DND-41 (cell line): ENCODE measurements at regions not wholly inside any gene's neighbourhood (a gene's known extent, or its start where the extent isn't known, plus 50 kb on each side); places are given as distances from the start of the nearest gene placed in this dataset.

Experiments used
- ATAC-seq: fragments of 200-7000 bp; cut with Tn5 transposase; 3 replicates; pipeline ENCODE4 v1.9.1; 2021; ENCODE audit warnings: low read depth; ENCODE audit not compliant: insufficient read depth
- DNase-seq: peaks from one replicate; pipeline ENCODE4 v3.0.0-alpha.2; 2020
- H2AFZ ChIP-seq: 2 replicates; pipeline ENCODE4 v1.6.0; 2012; ENCODE audit warnings: low read depth, low read length
- H3K27ac ChIP-seq: 2 replicates; pipeline ENCODE4 v1.5.1; 2012; ENCODE audit warnings: low read length, inconsistent platforms
- H3K27me3 ChIP-seq: fragments of 200-600 bp; sonication (generic); 2 replicates; pipeline ENCODE4 v1.6.0; 2012; ENCODE audit warnings: low read length, mild to moderate bottlenecking, inconsistent platforms; ENCODE audit not compliant: insufficient read depth, poor library complexity
- H3K36me3 ChIP-seq: 2 replicates; pipeline ENCODE4 v1.5.1; 2012; ENCODE audit warnings: low read length, inconsistent platforms; ENCODE audit not compliant: insufficient read depth
- H3K4me1 ChIP-seq: 2 replicates; pipeline ENCODE4 v1.5.1; 2012; ENCODE audit warnings: mild to moderate bottlenecking, low read length; ENCODE audit not compliant: insufficient read depth
- H3K4me2 ChIP-seq: 2 replicates; pipeline ENCODE4 v1.6.0; 2012; ENCODE audit warnings: mild to moderate bottlenecking, moderate library complexity, low read length, inconsistent platforms; ENCODE audit not compliant: insufficient read depth
- H3K4me3 ChIP-seq, 2 experiments: fragments of 200-600 bp in 1 of 2; shearing (Covaris generic) in 1 of 2; 2 replicates each; pipeline ENCODE4 v1.5.1; 2012 to 2016; ENCODE audit warnings: inconsistent platforms in 2 of 2, low read length in 2 of 2, mild to moderate bottlenecking in 2 of 2, low read depth in 1 of 2, moderate library complexity in 1 of 2
- H3K79me2 ChIP-seq: 2 replicates; pipeline ENCODE4 v1.6.0; 2012; ENCODE audit warnings: low read length, inconsistent platforms; ENCODE audit not compliant: insufficient read depth
- H3K9ac ChIP-seq: 2 replicates; pipeline ENCODE4 v1.6.0; 2012; ENCODE audit warnings: low read depth, mild to moderate bottlenecking, inconsistent platforms, low read length, moderate library complexity
- H3K9me3 ChIP-seq: 2 replicates; pipeline ENCODE4 v1.5.1; 2012; ENCODE audit warnings: low read length, moderate library complexity, mild to moderate bottlenecking, inconsistent platforms; ENCODE audit not compliant: insufficient read depth, severe bottlenecking
- H4K20me1 ChIP-seq: 2 replicates; pipeline ENCODE4 v1.6.0; 2012; ENCODE audit warnings: low read length; ENCODE audit not compliant: insufficient read depth
- EZH2 ChIP-seq: IDR thresholded peaks from 3 replicates; pipeline ENCODE4 v1.6.1; 2012; ENCODE audit warnings: borderline replicate concordance, low read depth, mild to moderate bottlenecking, moderate library complexity, low read length, inconsistent platforms; ENCODE audit not compliant: severe bottlenecking
- TF ChIP-seq, protein P1 (sequence below): IDR thresholded peaks from 2 replicates; pipeline ENCODE4 v1.5.1; 2012; ENCODE audit warnings: borderline replicate concordance, low read length, moderate library complexity, mild to moderate bottlenecking; ENCODE audit not compliant: poor library complexity, severe bottlenecking; ENCODE audit errors: extremely low read depth

GRCh38 chr9:28209130-28209529 lies 635.8 kb upstream of the C9orf72 start:
- DNase-seq: no peak
- no peak for ATAC-seq
- Histone ChIP-seq H3K4me3 (no peak overlapping the region), H2AFZ (no peak overlapping the region), H3K4me2 (no peak overlapping the region), H3K9ac (no peak overlapping the region), H3K36me3 (no peaks in the 10 kb centered on the region), H4K20me1 (no peaks in the 10 kb centered on the region), H3K27me3 (no peaks in the 10 kb centered on the region), H3K9me3 (no peaks in the 10 kb centered on the region), H3K4me1 (no peaks in the 10 kb centered on the region), H3K27ac (no peak overlapping the region), H3K79me2 (no peaks in the 10 kb centered on the region)
- no peak for TF ChIP-seq EZH2
- TF ChIP-seq, protein P1, sequence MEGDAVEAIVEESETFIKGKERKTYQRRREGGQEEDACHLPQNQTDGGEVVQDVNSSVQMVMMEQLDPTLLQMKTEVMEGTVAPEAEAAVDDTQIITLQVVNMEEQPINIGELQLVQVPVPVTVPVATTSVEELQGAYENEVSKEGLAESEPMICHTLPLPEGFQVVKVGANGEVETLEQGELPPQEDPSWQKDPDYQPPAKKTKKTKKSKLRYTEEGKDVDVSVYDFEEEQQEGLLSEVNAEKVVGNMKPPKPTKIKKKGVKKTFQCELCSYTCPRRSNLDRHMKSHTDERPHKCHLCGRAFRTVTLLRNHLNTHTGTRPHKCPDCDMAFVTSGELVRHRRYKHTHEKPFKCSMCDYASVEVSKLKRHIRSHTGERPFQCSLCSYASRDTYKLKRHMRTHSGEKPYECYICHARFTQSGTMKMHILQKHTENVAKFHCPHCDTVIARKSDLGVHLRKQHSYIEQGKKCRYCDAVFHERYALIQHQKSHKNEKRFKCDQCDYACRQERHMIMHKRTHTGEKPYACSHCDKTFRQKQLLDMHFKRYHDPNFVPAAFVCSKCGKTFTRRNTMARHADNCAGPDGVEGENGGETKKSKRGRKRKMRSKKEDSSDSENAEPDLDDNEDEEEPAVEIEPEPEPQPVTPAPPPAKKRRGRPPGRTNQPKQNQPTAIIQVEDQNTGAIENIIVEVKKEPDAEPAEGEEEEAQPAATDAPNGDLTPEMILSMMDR: no peak

DNA sequence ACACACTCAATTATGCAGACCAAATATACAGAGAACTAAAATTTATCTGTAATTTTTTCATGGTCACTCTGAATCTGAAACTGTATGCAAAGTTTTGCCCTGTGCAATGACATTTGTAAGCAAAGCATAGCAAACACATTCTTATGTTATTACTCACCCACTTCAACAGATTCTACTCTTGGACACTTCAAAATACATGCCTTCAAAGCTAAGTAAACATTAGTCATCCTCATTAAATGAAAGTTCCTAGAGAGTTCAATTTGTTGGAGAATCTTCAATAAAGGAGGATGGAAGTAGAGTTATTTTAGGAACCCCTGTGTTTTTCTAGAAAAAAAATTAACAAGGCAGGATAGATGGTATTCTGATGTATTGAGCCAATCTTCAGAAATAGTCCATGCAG lies 639.7 kb upstream of the C9orf72 start:
- H4K20me1 ChIP-seq: no peaks in the 10 kb centered on the region
- H3K36me3 ChIP-seq: no peaks in the 10 kb centered on the region
- H3K4me1 ChIP-seq: no peaks in the 10 kb centered on the region
- no peaks in the 10 kb centered on the region for H3K27me3 ChIP-seq
- no peak overlapping the region for H3K4me3 ChIP-seq
- H3K9me3 ChIP-seq: no peaks in the 10 kb centered on the region
- ATAC-seq (no peak), DNase-seq (no peak)
- H3K4me2 ChIP-seq: no peak overlapping the region
- no peaks in the 10 kb centered on the region for H3K79me2 ChIP-seq
- H3K9ac ChIP-seq: no peak overlapping the region
- H2AFZ ChIP-seq: no peak overlapping the region
- no peak overlapping the region for H3K27ac ChIP-seq
- no peak for TF ChIP-seq EZH2
- TF ChIP-seq, protein P1: no peak

- Histone ChIP-seq H3K27ac (no peak overlapping the region), H4K20me1 (no peaks in the 10 kb centered on the region), H2AFZ (no peak overlapping the region), H3K27me3 (no peaks in the 10 kb centered on the region), H3K36me3 (no peaks in the 10 kb centered on the region), H3K79me2 (no peaks in the 10 kb centered on the region), H3K9me3 (no peaks in the 10 kb centered on the region), H3K9ac (no peak overlapping the region), H3K4me2 (no peak overlapping the region), H3K4me3 (no peak overlapping the region), H3K4me1 (no peaks in the 10 kb centered on the region)
- DNase-seq (no peak), ATAC-seq (no peak)
- TF ChIP-seq EZH2: no peak
- TF ChIP-seq, protein P1: no peak
Measured at GRCh38 chr9:28215536-28216299, 642.4 kb upstream of the C9orf72 start.
